Osteocyte (in vitro differentiated cells): ENCODE measurements at regions not wholly inside any gene's neighbourhood (a gene's known extent, or its start where the extent isn't known, plus 50 kb on each side); places are given as distances from the start of the nearest gene placed in this dataset.

Source experiments
- DNase-seq: peaks from one replicate; pipeline ENCODE4 v3.0.0; 2021; ENCODE audit warnings: mixed read lengths; ENCODE audit not compliant: unreplicated experiment; ENCODE audit errors: extremely low spot score
- H3K27ac Mint-ChIP-seq: one replicate; pipeline ENCODE4 v1.8.0; 2021; ENCODE audit warnings: mild to moderate bottlenecking, mixed read lengths; ENCODE audit not compliant: unreplicated experiment
- H3K27me3 Mint-ChIP-seq: one replicate; pipeline ENCODE4 v1.8.0; 2021; ENCODE audit warnings: mixed read lengths; ENCODE audit not compliant: unreplicated experiment
- H3K36me3 Mint-ChIP-seq: one replicate; pipeline ENCODE4 v1.8.0; 2021; ENCODE audit warnings: mixed read lengths; ENCODE audit not compliant: unreplicated experiment
- H3K4me1 Mint-ChIP-seq: one replicate; pipeline ENCODE4 v1.8.0; 2021; ENCODE audit warnings: mixed read lengths; ENCODE audit not compliant: unreplicated experiment
- H3K4me3 Mint-ChIP-seq: one replicate; pipeline ENCODE4 v1.8.0; 2021; ENCODE audit warnings: mild to moderate bottlenecking, moderate library complexity, mixed read lengths; ENCODE audit not compliant: unreplicated experiment
- H3K9me3 Mint-ChIP-seq: one replicate; pipeline ENCODE4 v1.8.0; 2021; ENCODE audit warnings: mixed read lengths; ENCODE audit not compliant: unreplicated experiment
- TF ChIP-seq, protein P1 (sequence below): fragments of 200-600 bp; sonication (generic); IDR thresholded peaks from 2 replicates; pipeline ENCODE4 v1.5.0; 2021; ENCODE audit warnings: antibody characterized with exemption, mild to moderate bottlenecking, moderate library complexity

DNA sequence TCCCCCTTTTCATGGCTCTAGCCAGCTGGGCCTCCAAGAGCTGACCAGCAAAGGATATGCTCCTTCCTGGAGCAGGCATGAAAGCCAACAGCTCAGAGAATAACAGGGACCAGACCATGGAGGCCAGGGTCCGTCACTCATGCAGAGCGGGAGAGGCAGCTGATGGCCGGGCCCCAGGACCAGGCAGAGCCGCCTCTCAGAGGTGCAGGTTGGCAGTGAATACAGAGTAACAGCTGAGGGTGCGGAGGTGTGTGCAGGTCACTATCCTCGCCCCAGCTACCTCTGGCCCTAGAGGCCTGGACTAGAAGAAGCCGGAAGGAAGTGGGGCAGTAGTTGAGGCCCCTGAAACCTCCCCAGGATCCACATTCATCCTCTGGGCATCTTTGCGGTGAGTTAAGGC is 1377.3 kb downstream of the TBC1D22A start:
- no peak for DNase-seq
- Mint-ChIP-seq H3K27ac (no peak overlapping the region), H3K4me3 (no peak overlapping the region), H3K4me1 (no peaks in the 10 kb centered on the region), H3K36me3 (no peaks in the 10 kb centered on the region), H3K27me3 (peaks cover 3% of the 10 kb centered on the region), H3K9me3 (peaks cover under 1% of the 10 kb centered on the region)
- TF ChIP-seq, protein P1, sequence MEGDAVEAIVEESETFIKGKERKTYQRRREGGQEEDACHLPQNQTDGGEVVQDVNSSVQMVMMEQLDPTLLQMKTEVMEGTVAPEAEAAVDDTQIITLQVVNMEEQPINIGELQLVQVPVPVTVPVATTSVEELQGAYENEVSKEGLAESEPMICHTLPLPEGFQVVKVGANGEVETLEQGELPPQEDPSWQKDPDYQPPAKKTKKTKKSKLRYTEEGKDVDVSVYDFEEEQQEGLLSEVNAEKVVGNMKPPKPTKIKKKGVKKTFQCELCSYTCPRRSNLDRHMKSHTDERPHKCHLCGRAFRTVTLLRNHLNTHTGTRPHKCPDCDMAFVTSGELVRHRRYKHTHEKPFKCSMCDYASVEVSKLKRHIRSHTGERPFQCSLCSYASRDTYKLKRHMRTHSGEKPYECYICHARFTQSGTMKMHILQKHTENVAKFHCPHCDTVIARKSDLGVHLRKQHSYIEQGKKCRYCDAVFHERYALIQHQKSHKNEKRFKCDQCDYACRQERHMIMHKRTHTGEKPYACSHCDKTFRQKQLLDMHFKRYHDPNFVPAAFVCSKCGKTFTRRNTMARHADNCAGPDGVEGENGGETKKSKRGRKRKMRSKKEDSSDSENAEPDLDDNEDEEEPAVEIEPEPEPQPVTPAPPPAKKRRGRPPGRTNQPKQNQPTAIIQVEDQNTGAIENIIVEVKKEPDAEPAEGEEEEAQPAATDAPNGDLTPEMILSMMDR, result no peak

DNA sequence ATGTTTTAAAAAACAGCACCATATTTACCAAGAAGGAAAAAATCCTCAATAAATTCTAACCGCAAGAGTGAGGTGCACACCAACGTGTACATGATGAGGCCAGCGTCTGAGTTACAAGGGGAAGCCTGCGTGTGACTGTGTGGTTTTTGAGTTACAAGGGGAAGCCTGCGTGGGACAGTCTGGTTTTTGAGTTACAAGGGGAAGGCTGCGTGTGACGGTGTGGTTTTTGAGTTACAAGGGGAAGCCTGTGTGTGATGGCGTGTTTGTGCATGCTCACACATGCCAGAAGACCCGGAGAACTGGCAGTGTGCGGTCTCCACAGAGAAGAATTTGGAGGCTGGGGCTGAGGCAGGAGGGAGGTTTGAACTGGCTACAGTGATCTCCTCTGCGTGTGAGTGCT is 1376.4 kb downstream of the TBC1D22A start:
- no peaks in the 10 kb centered on the region for H3K4me1 Mint-ChIP-seq
- DNase-seq, result no peak
- H3K27ac Mint-ChIP-seq, result no peak overlapping the region
- H3K27me3 Mint-ChIP-seq, result no peaks in the 10 kb centered on the region
- no peak overlapping the region for H3K4me3 Mint-ChIP-seq
- H3K9me3 Mint-ChIP-seq, result peaks cover 4% of the 10 kb centered on the region
- H3K36me3 Mint-ChIP-seq, result no peaks in the 10 kb centered on the region
- TF ChIP-seq, protein P1, result no peak

DNA sequence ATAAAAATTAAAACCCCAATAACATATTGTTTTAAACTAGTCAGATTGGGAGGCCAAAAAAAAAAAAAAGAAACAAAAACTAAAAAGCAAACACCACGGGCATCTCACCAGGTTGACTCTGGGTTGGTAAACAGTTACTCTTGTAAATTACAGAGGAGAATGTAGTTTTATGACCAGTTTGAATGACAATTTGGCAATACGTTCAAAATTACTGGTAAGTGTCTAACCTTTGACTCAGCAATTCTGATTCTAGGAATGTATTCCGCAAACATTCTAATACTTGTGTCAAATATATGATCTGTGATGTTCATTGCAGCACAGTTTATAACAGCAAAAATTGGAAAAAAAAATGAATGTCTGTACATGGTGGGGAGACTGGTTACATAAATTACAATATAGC is 1376.0 kb downstream of the TBC1D22A start:
- no peak for DNase-seq
- H3K27ac Mint-ChIP-seq, result no peak overlapping the region
- H3K27me3 Mint-ChIP-seq, result no peaks in the 10 kb centered on the region
- H3K36me3 Mint-ChIP-seq, result no peaks in the 10 kb centered on the region
- H3K4me1 Mint-ChIP-seq, result no peaks in the 10 kb centered on the region
- H3K9me3 Mint-ChIP-seq, result peaks cover 4% of the 10 kb centered on the region
- H3K4me3 Mint-ChIP-seq, result no peak overlapping the region
- TF ChIP-seq, protein P1, result no peak

DNA sequence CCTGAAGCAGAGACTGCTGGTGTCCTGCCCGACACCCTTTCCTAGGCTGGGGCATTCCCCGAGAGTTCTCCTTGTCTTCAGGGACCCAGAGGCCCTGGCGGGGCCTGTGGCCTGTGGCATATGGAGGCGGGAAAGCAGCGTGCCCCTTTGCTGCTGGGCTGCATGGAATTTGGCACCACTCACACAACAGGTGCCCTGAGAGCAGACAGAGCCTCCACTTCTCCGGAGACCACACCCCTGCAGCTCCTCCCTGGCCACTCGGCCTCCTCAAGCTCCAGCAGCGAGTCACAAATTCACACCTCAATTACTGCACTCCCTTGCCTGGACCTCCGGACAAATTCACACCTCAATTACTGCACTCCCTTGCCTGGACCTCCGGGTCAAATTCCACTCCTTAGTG is 1375.2 kb downstream of the TBC1D22A start:
- Mint-ChIP-seq H3K27ac (no peak overlapping the region), H3K9me3 (peaks cover 4% of the 10 kb centered on the region), H3K36me3 (no peaks in the 10 kb centered on the region), H3K27me3 (no peaks in the 10 kb centered on the region), H3K4me1 (no peaks in the 10 kb centered on the region), H3K4me3 (no peak overlapping the region)
- TF ChIP-seq, protein P1, result no peak
- peak; percentile 65 for DNase-seq

DNA sequence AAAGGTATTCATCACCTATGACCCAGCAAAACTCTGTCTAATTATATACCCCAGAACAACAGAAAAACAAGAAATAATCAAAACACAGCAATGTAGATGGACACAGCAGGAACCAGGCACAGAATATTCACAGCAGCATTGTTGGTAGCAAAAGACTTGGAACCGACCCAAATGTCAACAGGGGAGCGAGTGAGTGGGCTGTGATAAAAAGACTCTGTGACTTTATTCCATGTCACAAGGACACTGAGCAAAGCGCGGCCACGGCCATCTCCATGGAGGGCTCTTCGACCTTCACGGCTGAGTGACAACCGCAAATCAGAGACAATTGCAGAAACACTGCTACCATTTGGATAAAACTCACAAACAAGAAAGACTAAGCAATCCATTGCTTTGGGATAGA is 1373.1 kb downstream of the TBC1D22A start:
- DNase-seq, result no peak
- Mint-ChIP-seq H3K27ac (no peak overlapping the region), H3K36me3 (no peaks in the 10 kb centered on the region), H3K9me3 (peaks cover 4% of the 10 kb centered on the region), H3K4me3 (no peak overlapping the region), H3K27me3 (no peaks in the 10 kb centered on the region), H3K4me1 (no peaks in the 10 kb centered on the region)
- TF ChIP-seq, protein P1, result no peak
